ENCODE measurements at regions not wholly inside any gene's neighbourhood (a gene's known extent, or its start where the extent isn't known, plus 50 kb on each side); places are given as distances from the start of the nearest gene placed in this dataset.
"Not testable (repeated sequence)": the region's sequence is repeated elsewhere in the genome, so short reads cannot be mapped to it uniquely, and the experiment has no call there.

- Histone ChIP-seq H3K9ac (ENCODE audit: low read length) (no peak overlapping the region), H3K27ac (ENCODE audit: low read depth, low read length) (no peak overlapping the region), H3K27me3 (ENCODE audit: control insufficient read depth, insufficient read depth, low read length) (no peaks in the 10 kb centered on the region), H3K36me3 (ENCODE audit: control insufficient read depth, insufficient read depth, low read length) (no peaks in the 10 kb centered on the region), H3K4me1 (ENCODE audit: control insufficient read depth, insufficient read depth, low read length) (no peaks in the 10 kb centered on the region), H3K4me3 (ENCODE audit: low read length) (no peak overlapping the region)
These were observed 327.1 kb downstream of the PTTG2 start for GRCh38 chr4:38287101-38287851.

- Histone ChIP-seq H3K27me3 (ENCODE audit: control insufficient read depth, insufficient read depth, low read length) (no peaks in the 10 kb centered on the region), H3K9ac (ENCODE audit: low read length) (no peak overlapping the region), H3K27ac (ENCODE audit: low read depth, low read length) (no peak overlapping the region), H3K36me3 (ENCODE audit: control insufficient read depth, insufficient read depth, low read length) (no peaks in the 10 kb centered on the region), H3K4me3 (ENCODE audit: low read length) (no peak overlapping the region), H3K4me1 (ENCODE audit: control insufficient read depth, insufficient read depth, low read length) (no peaks in the 10 kb centered on the region)
These were observed 329.4 kb downstream of the PTTG2 start for GRCh38 chr4:38289553-38289952.

- no peak overlapping the region for H3K9ac ChIP-seq (ENCODE audit: low read length)
These were observed 330.2 kb downstream of the PTTG2 start for GRCh38 chr4:38290366-38290765.

GRCh38 chr4:38290914-38291313, 330.7 kb downstream of the PTTG2 start:
- Histone ChIP-seq H3K27ac (ENCODE audit: low read depth, low read length) (no peak overlapping the region), H3K27me3 (ENCODE audit: control insufficient read depth, insufficient read depth, low read length) (no peaks in the 10 kb centered on the region), H3K36me3 (ENCODE audit: control insufficient read depth, insufficient read depth, low read length) (no peaks in the 10 kb centered on the region), H3K4me3 (ENCODE audit: low read length) (no peak overlapping the region), H3K9ac (ENCODE audit: low read length) (no peak overlapping the region), H3K4me1 (ENCODE audit: control insufficient read depth, insufficient read depth, low read length) (no peaks in the 10 kb centered on the region)

More at GRCh38 chr4:38290366-38290765, 330.2 kb downstream of the PTTG2 start:
- H3K27me3 ChIP-seq (ENCODE audit: control insufficient read depth, insufficient read depth, low read length): no peaks in the 10 kb centered on the region
- no peaks in the 10 kb centered on the region for H3K36me3 ChIP-seq (ENCODE audit: control insufficient read depth, insufficient read depth, low read length)
- H3K4me1 ChIP-seq (ENCODE audit: control insufficient read depth, insufficient read depth, low read length): no peaks in the 10 kb centered on the region
- H3K4me3 ChIP-seq (ENCODE audit: low read length): no peak overlapping the region
- no peak overlapping the region for H3K27ac ChIP-seq (ENCODE audit: low read depth, low read length)

GRCh38 chr4:38292529-38292928, 332.3 kb downstream of the PTTG2 start:
- H3K9ac ChIP-seq (ENCODE audit: low read length): no peak overlapping the region
- no peaks in the 10 kb centered on the region for H3K4me1 ChIP-seq (ENCODE audit: control insufficient read depth, insufficient read depth, low read length)
- H3K27ac ChIP-seq (ENCODE audit: low read depth, low read length): no peak overlapping the region
- H3K4me3 ChIP-seq (ENCODE audit: low read length): no peak overlapping the region
- H3K27me3 ChIP-seq (ENCODE audit: control insufficient read depth, insufficient read depth, low read length): no peaks in the 10 kb centered on the region
- no peaks in the 10 kb centered on the region for H3K36me3 ChIP-seq (ENCODE audit: control insufficient read depth, insufficient read depth, low read length)

- H3K4me3 ChIP-seq (ENCODE audit: low read length): no peak overlapping the region
- no peaks in the 10 kb centered on the region for H3K27me3 ChIP-seq (ENCODE audit: control insufficient read depth, insufficient read depth, low read length)
- H3K36me3 ChIP-seq (ENCODE audit: control insufficient read depth, insufficient read depth, low read length): no peaks in the 10 kb centered on the region
- no peaks in the 10 kb centered on the region for H3K4me1 ChIP-seq (ENCODE audit: control insufficient read depth, insufficient read depth, low read length)
- H3K27ac ChIP-seq (ENCODE audit: low read depth, low read length): no peak overlapping the region
- no peak overlapping the region for H3K9ac ChIP-seq (ENCODE audit: low read length)
These were observed 334.0 kb downstream of the PTTG2 start for GRCh38 chr4:38294238-38294637.

- H3K9ac ChIP-seq (ENCODE audit: low read length): no peak overlapping the region
- no peaks in the 10 kb centered on the region for H3K4me1 ChIP-seq (ENCODE audit: control insufficient read depth, insufficient read depth, low read length)
- no peak overlapping the region for H3K27ac ChIP-seq (ENCODE audit: low read depth, low read length)
- no peaks in the 10 kb centered on the region for H3K27me3 ChIP-seq (ENCODE audit: control insufficient read depth, insufficient read depth, low read length)
- H3K4me3 ChIP-seq (ENCODE audit: low read length): no peak overlapping the region
- H3K36me3 ChIP-seq (ENCODE audit: control insufficient read depth, insufficient read depth, low read length): no peaks in the 10 kb centered on the region
These were observed 336.9 kb downstream of the PTTG2 start for GRCh38 chr4:38297061-38297460.

- no peak overlapping the region for H3K4me3 ChIP-seq (ENCODE audit: low read length)
- H3K27me3 ChIP-seq (ENCODE audit: control insufficient read depth, insufficient read depth, low read length): no peaks in the 10 kb centered on the region
- no peaks in the 10 kb centered on the region for H3K4me1 ChIP-seq (ENCODE audit: control insufficient read depth, insufficient read depth, low read length)
- H3K9ac ChIP-seq (ENCODE audit: low read length): no peak overlapping the region
- H3K36me3 ChIP-seq (ENCODE audit: control insufficient read depth, insufficient read depth, low read length): no peaks in the 10 kb centered on the region
- H3K27ac ChIP-seq (ENCODE audit: low read depth, low read length): no peak overlapping the region
These were observed 338.9 kb downstream of the PTTG2 start for GRCh38 chr4:38298868-38299713.

- no peak overlapping the region for H3K4me3 ChIP-seq (ENCODE audit: low read length)
- no peaks in the 10 kb centered on the region for H3K4me1 ChIP-seq (ENCODE audit: control insufficient read depth, insufficient read depth, low read length)
- no peak overlapping the region for H3K27ac ChIP-seq (ENCODE audit: low read depth, low read length)
- no peaks in the 10 kb centered on the region for H3K36me3 ChIP-seq (ENCODE audit: control insufficient read depth, insufficient read depth, low read length)
- no peaks in the 10 kb centered on the region for H3K27me3 ChIP-seq (ENCODE audit: control insufficient read depth, insufficient read depth, low read length)
- H3K9ac ChIP-seq (ENCODE audit: low read length): no peak overlapping the region
These were observed 342.7 kb downstream of the PTTG2 start for GRCh38 chr4:38302910-38303309.

GRCh38 chr4:38304460-38304859, 344.3 kb downstream of the PTTG2 start:
- not testable (repeated sequence) for H3K9ac ChIP-seq (ENCODE audit: low read length); H3K4me3 ChIP-seq (ENCODE audit: low read length); H3K27ac ChIP-seq (ENCODE audit: low read depth, low read length); H3K27me3 ChIP-seq (ENCODE audit: control insufficient read depth, insufficient read depth, low read length); H3K4me1 ChIP-seq (ENCODE audit: control insufficient read depth, insufficient read depth, low read length); H3K36me3 ChIP-seq (ENCODE audit: control insufficient read depth, insufficient read depth, low read length)

- Histone ChIP-seq H3K9ac (ENCODE audit: low read length) (no peak overlapping the region), H3K4me3 (ENCODE audit: low read length) (no peak overlapping the region), H3K27me3 (ENCODE audit: control insufficient read depth, insufficient read depth, low read length) (no peaks in the 10 kb centered on the region), H3K36me3 (ENCODE audit: control insufficient read depth, insufficient read depth, low read length) (no peaks in the 10 kb centered on the region), H3K4me1 (ENCODE audit: control insufficient read depth, insufficient read depth, low read length) (no peaks in the 10 kb centered on the region), H3K27ac (ENCODE audit: low read depth, low read length) (no peak overlapping the region)
These were observed 346.4 kb downstream of the PTTG2 start for GRCh38 chr4:38306482-38307071.

- Histone ChIP-seq H3K9ac (ENCODE audit: low read length) (no peak overlapping the region), H3K36me3 (ENCODE audit: control insufficient read depth, insufficient read depth, low read length) (no peaks in the 10 kb centered on the region), H3K27ac (ENCODE audit: low read depth, low read length) (no peak overlapping the region), H3K27me3 (ENCODE audit: control insufficient read depth, insufficient read depth, low read length) (no peaks in the 10 kb centered on the region), H3K4me1 (ENCODE audit: control insufficient read depth, insufficient read depth, low read length) (no peaks in the 10 kb centered on the region), H3K4me3 (ENCODE audit: low read length) (no peak overlapping the region)
These were observed 348.6 kb downstream of the PTTG2 start for GRCh38 chr4:38308728-38309311.
